GM18507 (cell line): ENCODE measurements at regions not wholly inside any gene's neighbourhood (a gene's known extent, or its start where the extent isn't known, plus 50 kb on each side); places are given as distances from the start of the nearest gene placed in this dataset.
A peak's percentile ranks its signal among the peaks of the same experiment; 100 is the strongest.
"Not testable (repeated sequence)": the region's sequence is repeated elsewhere in the genome, so short reads cannot be mapped to it uniquely, and the experiment has no call there.

ENCODE experiments used
- DNase-seq: peaks from one replicate; pipeline ENCODE4 v3.0.0; 2011; ENCODE audit warnings: low read depth; ENCODE audit not compliant: insufficient read length; ENCODE audit errors: extremely low spot score
- FAIRE-seq: peaks from 2 replicates; lab custom pipeline; 2011; peaks lifted over from hg19 to GRCh38; lab: Jason Lieb, UNC

GRCh38 chrX:77118686-77119085 lies 328.5 kb upstream of the FGF16 start:
- FAIRE-seq = no peak
- DNase-seq = no peak

DNA sequence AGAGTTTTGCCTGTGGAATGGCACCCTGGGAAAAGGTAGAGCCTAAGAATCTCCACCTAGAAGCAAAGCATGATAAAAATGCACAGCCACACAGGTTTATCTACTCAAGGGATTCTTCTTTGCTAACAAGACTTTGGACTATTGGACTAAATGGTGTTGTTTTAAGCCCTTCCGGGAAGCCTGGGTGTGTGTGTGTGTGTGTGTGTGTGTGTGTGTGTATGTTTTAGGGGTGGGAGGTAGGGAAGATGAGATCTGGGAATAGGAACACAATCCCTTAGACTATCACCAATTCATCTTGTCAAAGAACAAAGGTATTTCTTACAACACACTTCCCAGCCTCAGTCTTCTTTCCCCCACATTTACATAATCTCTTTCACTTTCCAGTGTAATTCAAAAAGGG lies 327.5 kb upstream of the FGF16 start:
- DNase-seq (no peak), FAIRE-seq (no peak)

GRCh38 chrX:77123917-77124316 lies 323.3 kb upstream of the FGF16 start:
- DNase-seq, FAIRE-seq: not testable (repeated sequence)

GRCh38 chrX:77127571-77127970 lies 319.6 kb upstream of the FGF16 start:
- not testable (repeated sequence) for DNase-seq

GRCh38 chrX:77143907-77144306 lies 303.3 kb upstream of the FGF16 start:
- DNase-seq (no peak), FAIRE-seq (no peak)

More at GRCh38 chrX:77127571-77127970, 319.6 kb upstream of the FGF16 start:
- FAIRE-seq = not testable (repeated sequence)

- FAIRE-seq = no peak
- DNase-seq = no peak
Observed at GRCh38 chrX:77160301-77160700, 286.9 kb upstream of the FGF16 start.

DNA sequence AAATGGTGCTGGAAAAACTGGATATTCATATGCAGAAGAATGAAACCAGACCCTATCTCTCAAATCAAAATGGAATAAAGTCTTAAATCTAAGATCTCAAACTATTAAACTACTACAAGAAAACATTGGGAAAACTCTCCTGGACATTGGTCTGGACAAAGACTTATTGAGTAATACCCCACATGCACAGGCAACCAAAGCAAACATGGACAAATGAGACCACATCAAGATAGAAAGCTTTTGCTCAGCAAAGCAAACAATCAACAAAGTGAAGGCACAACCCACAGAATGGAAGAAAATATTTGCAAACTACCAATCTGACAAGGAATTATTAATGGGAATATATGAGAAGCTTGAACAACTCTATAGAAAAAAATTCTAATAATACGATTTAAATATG lies 284.4 kb upstream of the FGF16 start:
- DNase-seq (no peak), FAIRE-seq (no peak)

GRCh38 chrX:77167993-77168392 lies 279.2 kb upstream of the FGF16 start:
- no peak for FAIRE-seq
- DNase-seq = no peak

GRCh38 chrX:77174680-77175519 lies 272.3 kb upstream of the FGF16 start:
- no peak for FAIRE-seq
- no peak for DNase-seq

GRCh38 chrX:77200663-77201062 lies 246.5 kb upstream of the FGF16 start:
- no peak for FAIRE-seq
- no peak for DNase-seq

DNA sequence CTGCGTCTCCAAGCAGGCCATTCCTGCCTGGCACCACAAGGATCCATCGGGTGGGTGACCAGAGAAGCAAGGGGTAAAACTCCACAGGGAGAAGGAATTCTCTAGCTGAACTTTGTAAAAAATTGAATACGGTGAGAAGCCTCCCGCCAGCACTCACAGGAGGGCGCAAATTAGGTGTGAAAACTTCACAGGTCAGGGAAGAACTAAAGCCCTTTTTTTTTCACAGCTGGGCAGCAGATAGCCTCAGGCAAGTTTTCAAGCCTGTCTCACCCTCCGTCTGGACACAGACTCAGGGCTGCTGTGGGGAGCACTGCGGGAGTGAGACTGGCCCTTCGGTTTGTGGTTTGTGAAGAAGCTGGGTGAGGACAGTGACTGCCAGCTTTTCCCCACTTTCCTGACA lies 224.1 kb upstream of the FGF16 start:
- FAIRE-seq = no peak
- no peak for DNase-seq

DNA sequence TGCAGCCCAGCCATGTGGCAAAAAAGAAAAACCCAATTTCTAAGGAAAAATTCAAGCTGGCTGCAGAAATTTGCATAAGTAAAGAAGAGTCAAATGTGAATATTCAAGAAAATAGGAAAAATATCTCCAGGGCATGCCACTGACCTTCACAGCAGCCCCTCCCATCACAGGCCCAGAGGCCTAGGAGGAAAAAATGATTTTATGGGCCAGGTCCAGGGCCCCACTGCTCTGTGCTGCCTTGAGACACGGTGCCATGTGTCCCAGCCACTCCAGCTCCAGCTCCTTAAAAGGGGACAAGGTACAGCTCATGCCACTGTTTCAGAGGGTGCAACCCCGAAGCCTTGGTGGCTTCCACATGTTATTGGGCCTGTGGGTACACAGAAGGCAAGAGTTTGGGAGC lies 182.7 kb upstream of the FGF16 start:
- DNase-seq (no peak), FAIRE-seq (no peak)

DNA sequence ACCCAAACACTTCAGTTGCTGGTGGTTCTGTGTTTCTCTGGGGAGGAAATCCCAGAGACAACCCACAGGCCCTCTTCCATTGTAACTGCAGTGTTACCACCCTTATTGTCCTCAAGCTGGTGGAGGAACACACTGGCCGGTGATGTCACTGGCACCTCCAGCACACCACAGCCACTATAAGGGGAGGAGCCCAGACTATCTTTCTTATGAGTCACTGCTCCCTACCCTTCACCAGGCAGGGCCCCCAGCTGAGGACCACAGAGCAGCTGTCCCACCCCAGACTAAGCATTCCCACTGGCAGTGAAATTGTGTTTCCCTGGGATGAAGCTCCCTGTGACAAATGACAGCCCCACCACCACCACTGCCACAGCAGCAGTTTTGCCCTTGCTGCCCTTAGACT lies 171.8 kb upstream of the FGF16 start:
- DNase-seq = no peak
- no peak for FAIRE-seq

DNA sequence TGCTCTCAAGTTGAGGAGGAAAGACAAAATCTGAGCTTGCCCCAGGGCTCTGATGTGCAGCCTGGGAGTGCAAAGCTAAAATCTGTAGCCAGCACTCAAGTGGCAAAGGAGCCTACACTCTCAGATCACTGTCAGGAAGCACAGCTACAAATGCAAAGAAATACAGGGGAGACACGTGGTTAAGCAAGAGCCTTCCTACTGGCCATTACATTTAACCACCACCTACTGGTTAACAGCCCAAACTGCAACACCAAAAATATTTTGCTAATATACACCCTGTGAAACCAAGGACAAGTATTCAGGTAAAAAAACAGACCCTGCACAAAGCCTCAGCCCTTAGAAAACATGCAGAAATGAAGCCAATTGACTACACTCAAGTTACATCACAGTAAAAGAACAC lies 170.4 kb upstream of the FGF16 start:
- DNase-seq (no peak), FAIRE-seq (no peak)

- FAIRE-seq = no peak
Observed at GRCh38 chrX:77277911-77278310, 169.3 kb upstream of the FGF16 start.

GRCh38 chrX:77279373-77279772 lies 167.8 kb upstream of the FGF16 start:
- not testable (repeated sequence) for DNase-seq, FAIRE-seq

More at GRCh38 chrX:77277911-77278310, 169.3 kb upstream of the FGF16 start:
- no peak for DNase-seq

DNA sequence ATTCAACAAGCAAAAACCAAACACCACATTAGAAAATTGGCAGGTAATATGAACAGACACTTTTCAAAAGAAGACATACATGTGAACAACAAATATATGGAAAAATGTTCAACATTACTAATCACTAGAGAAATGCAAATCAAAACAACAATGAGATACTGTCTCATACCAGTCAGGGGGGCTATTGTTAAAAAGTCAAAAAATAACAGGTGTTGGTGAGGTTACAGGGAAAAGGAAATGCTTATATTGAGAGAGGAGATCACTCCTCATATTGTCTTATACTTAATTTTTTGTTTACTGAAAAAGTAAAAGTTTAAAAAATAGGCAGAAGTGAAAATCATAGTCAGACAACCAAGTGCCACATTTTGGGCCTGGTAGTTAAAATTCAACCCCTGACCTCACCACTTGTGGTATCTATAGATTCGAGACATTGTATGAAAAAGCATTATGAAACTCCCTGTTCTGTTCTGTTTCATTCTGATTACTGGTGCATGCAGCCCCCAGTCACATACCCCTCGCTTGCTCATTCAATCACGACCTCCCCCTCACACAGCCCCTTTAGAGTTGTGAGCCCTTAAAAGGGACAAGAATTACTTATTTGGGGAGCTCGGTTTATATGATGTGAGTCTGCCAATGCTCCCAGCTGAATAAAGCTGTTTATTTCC lies 153.7 kb upstream of the FGF16 start:
- no peak for DNase-seq
- FAIRE-seq = peak; percentile 70

DNA sequence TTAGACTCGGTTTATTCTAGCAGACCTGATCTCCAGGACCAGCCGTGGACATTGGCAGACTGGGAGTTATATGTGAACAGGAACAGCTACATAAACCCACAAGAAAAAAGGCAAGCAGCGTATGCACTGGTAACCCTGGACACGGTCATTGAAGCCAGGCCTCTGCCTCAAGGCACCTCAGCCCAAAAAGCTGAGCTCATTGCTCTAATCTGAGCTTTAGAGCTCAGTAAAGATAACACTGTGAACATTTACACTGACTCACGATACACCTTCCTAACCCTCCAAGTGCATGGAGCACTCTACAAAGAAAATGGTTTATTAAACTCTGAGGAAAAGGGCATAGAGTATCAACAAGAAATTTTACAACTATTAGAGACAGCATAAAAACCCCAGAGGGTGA lies 148.9 kb upstream of the FGF16 start:
- FAIRE-seq = no peak
- no peak for DNase-seq

DNA sequence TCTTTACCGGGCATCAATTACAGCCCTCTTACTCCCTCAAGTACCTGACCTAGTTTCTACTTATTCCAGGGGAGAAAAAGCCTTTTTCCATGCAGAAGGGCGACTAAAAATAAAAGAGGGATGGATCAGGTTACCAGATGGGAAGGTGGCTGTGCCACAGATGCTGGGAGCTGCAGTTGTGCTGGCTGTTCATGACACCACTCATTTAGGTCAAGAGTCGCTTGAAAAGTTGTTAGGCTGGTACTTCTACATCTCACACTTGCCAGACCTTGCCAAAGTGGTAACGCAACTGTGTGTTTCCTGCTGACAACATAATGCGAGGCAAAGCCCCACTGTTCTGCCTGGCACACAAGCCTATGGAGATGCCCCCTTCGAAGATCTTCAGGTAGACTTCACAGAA lies 148.4 kb upstream of the FGF16 start:
- DNase-seq (no peak), FAIRE-seq (no peak)

- no peak for FAIRE-seq
- DNase-seq = no peak
Observed at GRCh38 chrX:77299549-77299948, 147.6 kb upstream of the FGF16 start.

DNA sequence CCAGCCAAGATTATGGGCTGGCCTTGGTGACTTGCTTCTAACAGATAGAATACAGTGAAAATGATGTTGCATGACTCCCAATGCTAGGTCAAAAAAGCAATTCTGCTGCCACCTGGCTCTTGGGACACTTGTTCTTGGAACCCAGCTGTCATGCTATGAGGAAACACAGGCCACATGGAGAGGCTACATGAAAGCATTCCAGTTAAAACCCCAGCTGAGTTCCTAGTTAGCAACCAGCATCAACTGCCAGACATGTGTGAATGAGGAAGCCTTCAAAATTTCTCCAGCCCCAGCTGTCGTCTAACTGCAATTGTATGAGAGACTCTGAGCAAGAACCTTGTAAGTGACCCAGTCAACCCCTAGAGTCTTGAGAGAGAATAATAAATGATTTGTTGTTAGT lies 105.2 kb upstream of the FGF16 start:
- FAIRE-seq = no peak
- DNase-seq = no peak
